K562 (cell line): ENCODE measurements at regions not wholly inside any gene's neighbourhood (a gene's known extent, or its start where the extent isn't known, plus 50 kb on each side); places are given as distances from the start of the nearest gene placed in this dataset.

Source experiments
- ATAC-seq: fragments of 200-7000 bp; cut with Tn5 transposase; 3 replicates; pipeline ENCODE4 v1.9.1; 2020; ENCODE audit warnings: moderate library complexity
- BruUV-seq: library from RNA; stranded (reverse); fragments of 400-500 nt; replicated peaks from 2 replicates; lab custom pipeline; 2021; lab: Mats Ljungman, UMichigan
- CTCF ChIA-PET: fragments of 300-600 bp; formaldehyde crosslinking; extraction: SDS; loops from one replicate; lab custom pipeline; 2021; ENCODE audit warnings: low intra/inter-chr PET ratio; lab: Yijun Ruan, JAX
- POLR2A ChIA-PET: fragments of 300-600, 350-650 bp; sonication (Branson Sonifier 250); formaldehyde crosslinking; extraction: SDS; loops from one replicate; lab custom pipeline; 2021; ENCODE audit warnings: antibody characterized with exemption, inconsistent platforms; lab: Yijun Ruan, JAX
- DNase-seq, 4 experiments: peaks; one replicate each; pipeline versions ENCODE4 v3.0.0 to v3.0.0-alpha.2; 2011 to 2018; ENCODE audit warnings: low spot score in 3 of 4, mixed read lengths in 3 of 4; ENCODE audit errors: extremely low read depth in 1 of 4
- FAIRE-seq: peaks from 2 replicates; lab custom pipeline; 2011; peaks lifted over from hg19 to GRCh38; lab: Jason Lieb, UNC
- H2AFZ ChIP-seq: 2 replicates; pipeline ENCODE4 v1.6.0; 2011; ENCODE audit warnings: low read depth, low read length, control low read depth, inconsistent platforms
- H3K27ac ChIP-seq: fragments of 200-600 bp; 3 replicates; pipeline ENCODE4 v1.8.0; 2011; ENCODE audit warnings: low read depth, mild to moderate bottlenecking, control low read depth, inconsistent platforms, low read length, moderate library complexity, mixed read lengths; ENCODE audit errors: extremely low read depth
- H3K27me3 ChIP-seq, 2 experiments: fragments of 300-600 bp in 1 of 2; 2 replicates in 1 of 2; 3 replicates in 1 of 2; pipeline versions ENCODE4 v1.6.0 to v1.8.0; 2011; ENCODE audit warnings: inconsistent platforms in 2 of 2, low read length in 2 of 2, mild to moderate bottlenecking in 1 of 2, mixed read lengths in 1 of 2, moderate library complexity in 1 of 2; ENCODE audit not compliant: control insufficient read depth in 2 of 2, insufficient read depth in 2 of 2
- H3K36me3 ChIP-seq: fragments of 300-600 bp; 3 replicates; pipeline ENCODE4 v1.8.0; 2011; ENCODE audit warnings: mild to moderate bottlenecking, low read length, inconsistent platforms; ENCODE audit not compliant: control insufficient read depth, insufficient read depth
- H3K4me1 ChIP-seq, 2 experiments: fragments of 200-600 bp in 1 of 2; replicated peaks in 1 of 2; 2 replicates in 1 of 2; 3 replicates in 1 of 2; pipeline versions ENCODE4 v1.5.1 to v1.8.0; 2011; ENCODE audit warnings: inconsistent platforms in 2 of 2, low read length in 2 of 2, mild to moderate bottlenecking in 1 of 2, mixed read lengths in 1 of 2, moderate library complexity in 1 of 2; ENCODE audit not compliant: control insufficient read depth in 2 of 2, insufficient read depth in 2 of 2
- H3K4me2 ChIP-seq: 2 replicates; pipeline ENCODE4 v1.6.1; 2011; ENCODE audit warnings: low read length, control low read depth, inconsistent platforms, mixed read lengths; ENCODE audit not compliant: insufficient read depth
- H3K4me3 ChIP-seq: fragments of 200-600 bp; sonication (generic), shearing (Covaris generic); 2 replicates; pipeline ENCODE4 v1.5.1; 2016; ENCODE audit warnings: control low read depth, inconsistent platforms
- H3K79me2 ChIP-seq: fragments of 200-600 bp; 3 replicates; pipeline ENCODE4 v1.8.0; 2011; ENCODE audit warnings: low read length, inconsistent platforms; ENCODE audit not compliant: control insufficient read depth, insufficient read depth
- H3K9ac ChIP-seq, 2 experiments: 2 replicates each; pipeline versions ENCODE4 v1.6.0 to v1.6.1; 2011; ENCODE audit warnings: low read depth in 2 of 2, low read length in 2 of 2, control low read depth in 1 of 2, inconsistent platforms in 1 of 2, mild to moderate bottlenecking in 1 of 2, mixed read lengths in 1 of 2; ENCODE audit not compliant: insufficient read depth in 1 of 2
- H3K9me1 ChIP-seq: one replicate; pipeline ENCODE4 v1.6.0; 2011; ENCODE audit warnings: inconsistent platforms, mild to moderate bottlenecking, low read length, moderate library complexity; ENCODE audit not compliant: control insufficient read depth, insufficient read depth
- H3K9me3 ChIP-seq: replicated peaks from 2 replicates; pipeline ENCODE4 v1.5.1; 2011; ENCODE audit warnings: low read depth, low read length, inconsistent platforms; ENCODE audit not compliant: control insufficient read depth, insufficient read depth
- H4K20me1 ChIP-seq: replicated peaks from 2 replicates; pipeline ENCODE4 v1.6.1; 2011; ENCODE audit warnings: low read length, inconsistent platforms, mixed read lengths; ENCODE audit not compliant: control insufficient read depth, insufficient read depth
- E2F6 ChIP-seq, 2 experiments: IDR thresholded peaks; 2 replicates each; pipeline ENCODE4 v1.6.1; 2011; ENCODE audit warnings: borderline replicate concordance in 1 of 2, control low read depth in 1 of 2, low read depth in 1 of 2, low read length in 1 of 2, mild to moderate bottlenecking in 1 of 2, mixed read lengths in 1 of 2, moderate library complexity in 1 of 2; ENCODE audit not compliant: insufficient read depth in 1 of 2, insufficient read length in 1 of 2, poor library complexity in 1 of 2, severe bottlenecking in 1 of 2; ENCODE audit errors: extremely low read depth in 1 of 2
- KDM1A ChIP-seq, 2 experiments: fragments of 450-650 bp; IDR thresholded peaks; 2 replicates each; pipeline ENCODE4 v1.6.1; 2016; ENCODE audit warnings: mild to moderate bottlenecking in 2 of 2
- KDM5B ChIP-seq: fragments of 200-600 bp; sonication (generic); IDR thresholded peaks from 2 replicates; pipeline ENCODE4 v1.6.1; 2012; ENCODE audit warnings: low read depth, mild to moderate bottlenecking, moderate library complexity, low read length, control low read depth, inconsistent platforms; ENCODE audit not compliant: insufficient replicate concordance
- MTA2 ChIP-seq: fragments of 450-650 bp; IDR thresholded peaks from 2 replicates; pipeline ENCODE4 v1.6.1; 2016; ENCODE audit warnings: low read depth
- NFIC ChIP-seq: fragments of 450-650 bp; IDR thresholded peaks from 2 replicates; pipeline ENCODE4 v1.6.1; 2017; ENCODE audit warnings: mild to moderate bottlenecking, inconsistent platforms
- NFRKB ChIP-seq: fragments of 450-650 bp; IDR thresholded peaks from 2 replicates; pipeline ENCODE4 v1.6.1; 2016; ENCODE audit warnings: low read depth
- POLR2A ChIP-seq: fragments of 450-650 bp; conservative IDR thresholded peaks from 2 replicates; pipeline ENCODE4 v1.6.1; 2016
- PTRF ChIP-seq: fragments of 450-650 bp; IDR thresholded peaks from 2 replicates; pipeline ENCODE4 v1.6.1; 2016; ENCODE audit warnings: mild to moderate bottlenecking, missing genetic modification characterization, missing compliant biosample characterization
- STAT5B ChIP-seq: fragments of 250-450 bp; sonication (Bioruptor Pico); IDR thresholded peaks from 2 replicates; pipeline ENCODE4 v1.8.0; 2021; ENCODE audit warnings: mild to moderate bottlenecking, inconsistent platforms
- SUPT5H ChIP-seq: fragments of 450-650 bp; IDR thresholded peaks from 2 replicates; pipeline ENCODE4 v1.6.1; 2016
- ZC3H4 ChIP-seq: sonication (generic); formaldehyde crosslinking; IDR thresholded peaks from 2 replicates; pipeline ENCODE4 v1.9.0; 2021; ENCODE audit warnings: missing genetic modification reagents, borderline replicate concordance
- ZNF589 ChIP-seq: fragments of 200-800 bp; sonication (Bioruptor generic); IDR thresholded peaks from 2 replicates; pipeline ENCODE4 v1.6.1; 2016; ENCODE audit warnings: low read depth, missing genetic modification characterization, missing compliant biosample characterization
- WGBS: fragments of 100-300 bp; shearing (Covaris generic); methylation state at CpG from one replicate; pipeline ENCODE4 v1.1.6; 2016; ENCODE audit warnings: low coverage, mixed read lengths; ENCODE audit not compliant: insufficient coverage; ENCODE audit errors: missing lambda C conversion rate; 5-methylcytosine and 5-hydroxymethylcytosine counted together
- in situ Hi-C: fragments of 300-500 bp; cut with MboI; formaldehyde crosslinking; loops from 4 replicates; pipeline ENCODE4 v1.15.0; 2018; ENCODE audit warnings: inconsistent platforms, mixed read lengths
- intact Hi-C: fragments of 100-400 bp; cut with micrococcal nuclease; formaldehyde crosslinking; loops from 2 replicates; pipeline ENCODE4 v1.14.2; 2022
- TF ChIP-seq, protein P1 (sequence below), 2 experiments: fragments of 450-650 bp in 1 of 2; sonication (generic) in 1 of 2; formaldehyde crosslinking in 1 of 2; IDR thresholded peaks in 1 of 2; conservative IDR thresholded peaks in 1 of 2; 2 replicates each; pipeline versions ENCODE4 v1.6.1 to v1.8.1; 2016 to 2023; ENCODE audit warnings: mild to moderate bottlenecking in 2 of 2, moderate library complexity in 2 of 2, inconsistent platforms in 1 of 2, missing genetic modification reagents in 1 of 2

DNA sequence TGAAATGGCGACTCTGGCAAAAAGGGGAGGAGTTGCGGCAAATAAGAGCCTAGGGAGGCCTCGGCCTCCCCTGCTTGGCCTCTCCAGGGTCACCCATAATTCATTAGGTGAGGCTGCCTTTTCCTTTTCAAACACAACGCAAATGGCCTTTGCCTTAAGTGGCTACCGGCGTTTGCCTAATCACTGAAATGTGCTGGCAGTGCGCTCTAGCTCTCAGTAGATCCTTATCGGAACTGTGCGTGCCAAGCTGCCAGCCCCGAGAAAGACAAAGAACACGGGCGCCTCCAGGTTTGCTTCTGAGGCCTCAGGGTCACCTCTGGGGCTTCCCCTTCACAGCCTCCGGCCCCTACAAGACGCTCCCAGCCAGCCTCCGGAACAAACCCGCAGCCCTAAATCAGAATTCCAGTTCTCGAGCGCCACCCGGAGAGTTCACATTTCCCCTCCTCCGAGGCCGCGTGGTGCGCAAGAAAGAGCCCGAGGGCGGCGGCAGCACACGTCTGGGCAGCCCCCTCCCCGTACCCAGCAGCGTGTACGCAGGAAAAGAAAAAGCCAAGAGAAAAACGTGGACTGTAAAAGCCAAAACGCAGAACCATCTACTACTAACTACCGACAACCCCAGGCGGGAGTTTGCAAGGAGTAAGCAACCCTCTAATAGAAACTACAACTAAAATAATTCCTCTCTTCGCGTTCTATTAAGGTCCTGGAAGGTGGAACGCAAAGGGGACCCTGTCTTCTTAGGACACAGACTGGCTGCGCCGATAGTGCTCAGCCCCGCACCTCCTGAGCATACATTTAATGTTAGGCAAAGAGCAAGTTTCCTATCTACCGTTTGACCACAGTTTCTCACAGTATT, 76.5 kb upstream of the BCOR start (continued):
- 0 out of 2 replicates have a peak, but pooled peaks have one; percentile 32 for TF ChIP-seq POLR2A
- TF ChIP-seq E2F6 (IDR thresholded peaks at IDR 0.05; ENCODE audit: borderline replicate concordance in 1 of 2, extremely low read depth in 1 of 2, insufficient read depth in 1 of 2, insufficient read length in 1 of 2, low read depth in 1 of 2, low read length in 1 of 2, poor library complexity in 1 of 2, severe bottlenecking in 1 of 2): peak in 1 of 2 experiments; percentile 41

GRCh38 chrX:40173143-40174000, 75.6 kb upstream of the BCOR start:
- Histone ChIP-seq H3K9me3 (no peaks in the 10 kb centered on the region), H3K79me2 (peaks cover 79% of the 10 kb centered on the region), H4K20me1 (no peaks in the 10 kb centered on the region), H3K27ac (peak overlapping the region; percentile 99), H3K4me2 (peak overlapping the region; percentile 82), H3K9ac (peak overlapping the region; percentile 94 to 97; a peak in 3 of 4 replicates), H3K9me1 (no peaks in the 10 kb centered on the region), H3K4me3 (peak overlapping the region; percentile 48), H2AFZ (no peak overlapping the region), H3K27me3 (no peaks in the 10 kb centered on the region), H3K4me1 (peaks cover 53 to 73% of the 10 kb centered on the region in 2 experiments), H3K36me3 (no peaks in the 10 kb centered on the region)
- POLR2A ChIA-PET: interaction anchor here (0.5 to 2.5 kb wide), 11 partner anchors 12 to 414 kb away, joined by 3 to 16 read pairs (median 4); partner anchors contain the start of gene BCOR
- ATAC-seq (no peak), DNase-seq (no peak), FAIRE-seq (no peak)
- WGBS: 25% methylated on average over 17 of the region's 17 CpGs
- CTCF ChIA-PET: no interaction called here
- intact Hi-C loops: loop anchor here (2.0 to 10.0 kb wide), 5 partner anchors 69 to 356 kb away; no protein-coding TSS in a partner anchor
- in situ Hi-C loops: loop anchor here (5.0 kb wide), 2 partner anchors 66 to 94 kb away; no protein-coding TSS in a partner anchor
- BruUV-seq: TSS peak; percentile 47
- TF ChIP-seq PTRF (tag) (no peak), NFRKB (peak; percentile 48), KDM5B (peak; percentile 36), KDM1A (IDR thresholded peaks at IDR 0.05) (no peak), STAT5B (CRISPR knock-in tag) (no peak), NFIC (peak; percentile 51; the same call in 1 of the 2 replicates), ZNF589 (0 out of 2 replicates have a peak, but pooled peaks have one; percentile 43), MTA2 (no peak), ZC3H4 (CRISPR knock-in tag) (0 out of 2 replicates have a peak, but pooled peaks have one; percentile 21), SUPT5H (no peak)
- TF ChIP-seq, protein P1, sequence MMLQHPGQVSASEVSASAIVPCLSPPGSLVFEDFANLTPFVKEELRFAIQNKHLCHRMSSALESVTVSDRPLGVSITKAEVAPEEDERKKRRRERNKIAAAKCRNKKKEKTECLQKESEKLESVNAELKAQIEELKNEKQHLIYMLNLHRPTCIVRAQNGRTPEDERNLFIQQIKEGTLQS (IDR thresholded peaks at IDR 0.05): 0 out of 2 replicates have a peak, but pooled peaks have one; percentile 2
- TF ChIP-seq, protein P1 (CRISPR knock-in tag; conservative IDR thresholded peaks at IDR 0.05): no peak
